ENCODE measurements at regions not wholly inside any gene's neighbourhood (a gene's known extent, or its start where the extent isn't known, plus 50 kb on each side); places are given as distances from the start of the nearest gene placed in this dataset.
A peak's percentile ranks its signal among the peaks of the same experiment; 100 is the strongest.

DNA sequence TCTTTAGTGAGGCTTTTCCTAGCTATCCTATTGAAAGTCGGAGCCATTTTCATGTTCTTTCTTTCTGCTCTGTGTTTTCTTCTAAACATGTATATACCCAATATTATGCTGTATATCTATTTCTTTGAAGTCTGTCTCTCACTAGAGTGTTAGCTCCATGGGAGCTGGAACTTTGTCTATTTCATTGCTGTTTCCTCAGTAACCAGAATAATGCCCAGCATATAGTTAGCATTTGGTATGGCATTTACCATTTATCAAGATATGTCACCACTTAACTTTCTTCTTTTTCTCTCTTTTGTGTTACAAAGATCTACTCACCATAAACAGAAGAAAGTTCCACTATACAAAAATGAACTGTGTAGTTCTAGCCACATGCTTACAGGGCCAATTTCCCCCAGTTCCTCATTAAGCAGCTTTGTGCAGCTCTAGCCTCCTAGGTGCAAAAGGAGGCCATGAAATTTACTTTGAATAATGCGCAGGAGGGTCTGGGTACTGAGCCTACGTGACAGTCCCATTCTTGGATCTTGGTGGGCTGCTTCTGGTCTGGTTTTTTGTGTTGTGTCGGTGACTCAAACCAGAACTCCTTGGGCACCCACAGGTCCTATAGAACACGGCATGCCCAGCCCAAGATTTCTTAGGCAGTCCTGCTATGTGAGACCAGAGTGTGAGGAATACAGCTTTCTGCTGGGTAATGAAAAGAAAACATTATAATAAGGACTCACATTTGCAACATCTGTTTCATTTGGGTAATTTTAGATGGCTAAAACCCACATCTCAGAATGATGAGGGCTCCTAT lies 302.3 kb upstream of the IGFBP7 start:
- TF ChIP-seq, protein P1, sequence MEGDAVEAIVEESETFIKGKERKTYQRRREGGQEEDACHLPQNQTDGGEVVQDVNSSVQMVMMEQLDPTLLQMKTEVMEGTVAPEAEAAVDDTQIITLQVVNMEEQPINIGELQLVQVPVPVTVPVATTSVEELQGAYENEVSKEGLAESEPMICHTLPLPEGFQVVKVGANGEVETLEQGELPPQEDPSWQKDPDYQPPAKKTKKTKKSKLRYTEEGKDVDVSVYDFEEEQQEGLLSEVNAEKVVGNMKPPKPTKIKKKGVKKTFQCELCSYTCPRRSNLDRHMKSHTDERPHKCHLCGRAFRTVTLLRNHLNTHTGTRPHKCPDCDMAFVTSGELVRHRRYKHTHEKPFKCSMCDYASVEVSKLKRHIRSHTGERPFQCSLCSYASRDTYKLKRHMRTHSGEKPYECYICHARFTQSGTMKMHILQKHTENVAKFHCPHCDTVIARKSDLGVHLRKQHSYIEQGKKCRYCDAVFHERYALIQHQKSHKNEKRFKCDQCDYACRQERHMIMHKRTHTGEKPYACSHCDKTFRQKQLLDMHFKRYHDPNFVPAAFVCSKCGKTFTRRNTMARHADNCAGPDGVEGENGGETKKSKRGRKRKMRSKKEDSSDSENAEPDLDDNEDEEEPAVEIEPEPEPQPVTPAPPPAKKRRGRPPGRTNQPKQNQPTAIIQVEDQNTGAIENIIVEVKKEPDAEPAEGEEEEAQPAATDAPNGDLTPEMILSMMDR (IDR thresholded peaks at IDR 0.05; ENCODE audit: insufficient read depth, low read depth, low read length, missing control alignments), result no peak
- no peak overlapping the region for H3K4me3 ChIP-seq (ENCODE audit: low read length)
- no peak for DNase-seq (ENCODE audit: low read depth)

DNA sequence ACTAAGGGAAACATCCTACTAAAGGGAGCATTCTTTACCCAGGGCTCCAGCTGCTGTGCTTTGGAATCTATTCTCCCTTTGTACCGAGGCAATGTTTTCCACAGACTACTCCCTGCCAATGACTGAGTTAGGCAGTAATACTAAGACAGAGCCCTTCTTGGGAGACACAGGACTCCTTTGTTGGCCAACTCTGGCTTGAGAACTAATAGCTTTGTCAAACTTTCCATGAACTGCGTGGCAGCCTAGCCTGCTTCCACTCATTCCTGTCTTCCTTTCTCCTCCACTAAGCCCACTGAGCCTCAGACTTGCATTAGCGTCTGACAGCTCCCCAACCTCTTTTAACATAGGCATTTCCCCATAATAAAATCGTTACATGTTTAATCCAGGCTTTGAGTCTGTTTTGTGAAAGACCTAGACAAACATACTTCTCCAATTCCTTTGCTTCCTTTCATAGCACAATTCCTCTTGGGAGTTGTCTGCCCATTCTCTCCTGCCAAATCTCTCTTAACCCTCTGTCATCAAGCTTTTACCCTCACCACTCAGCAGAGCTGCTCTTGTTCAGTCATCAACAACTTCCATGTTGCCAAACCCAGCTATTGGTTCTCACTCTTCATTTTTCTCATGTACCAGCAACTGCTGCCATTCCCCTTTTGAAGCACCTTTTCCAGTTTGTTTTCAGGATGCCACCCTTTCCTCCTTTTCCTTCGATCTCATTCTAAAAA lies 300.3 kb upstream of the IGFBP7 start:
- TF ChIP-seq, protein P1 (IDR thresholded peaks at IDR 0.05; ENCODE audit: insufficient read depth, low read depth, low read length, missing control alignments), result no peak
- H3K4me3 ChIP-seq (ENCODE audit: low read length), result no peak overlapping the region
- DNase-seq (ENCODE audit: low read depth), result no peak

GRCh38 chr4:57405359-57405758 lies 295.2 kb upstream of the IGFBP7 start:
- peak; percentile 99 for DNase-seq (ENCODE audit: low read depth)
- TF ChIP-seq, protein P1 (IDR thresholded peaks at IDR 0.05; ENCODE audit: insufficient read depth, low read depth, low read length, missing control alignments), result no peak
- no peak overlapping the region for H3K4me3 ChIP-seq (ENCODE audit: low read length)

DNA sequence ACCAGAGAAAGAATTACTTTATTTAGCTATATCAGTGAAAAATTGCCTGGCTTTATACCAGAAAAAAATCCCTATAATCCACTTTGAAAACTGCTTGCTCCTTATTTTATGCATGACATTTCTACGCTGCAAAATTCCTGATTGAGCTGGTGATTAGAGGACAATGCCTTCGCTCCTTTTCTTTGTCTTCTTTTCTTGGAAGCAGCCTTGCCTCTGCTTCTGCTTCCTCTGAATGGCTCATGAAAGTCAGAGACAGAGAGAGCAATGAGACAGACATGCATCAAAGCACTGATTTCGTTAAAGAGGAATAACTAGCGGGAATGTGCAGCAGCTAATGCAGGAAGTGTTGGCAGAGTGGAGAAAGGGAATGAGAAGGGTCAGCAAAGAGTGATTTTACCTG lies 294.3 kb upstream of the IGFBP7 start:
- TF ChIP-seq, protein P1 (IDR thresholded peaks at IDR 0.05; ENCODE audit: insufficient read depth, low read depth, low read length, missing control alignments), result no peak
- no peak overlapping the region for H3K4me3 ChIP-seq (ENCODE audit: low read length)
- DNase-seq (ENCODE audit: low read depth), result no peak

GRCh38 chr4:57403591-57403990 lies 293.4 kb upstream of the IGFBP7 start:
- DNase-seq (ENCODE audit: low read depth), result peak; percentile 54

DNA sequence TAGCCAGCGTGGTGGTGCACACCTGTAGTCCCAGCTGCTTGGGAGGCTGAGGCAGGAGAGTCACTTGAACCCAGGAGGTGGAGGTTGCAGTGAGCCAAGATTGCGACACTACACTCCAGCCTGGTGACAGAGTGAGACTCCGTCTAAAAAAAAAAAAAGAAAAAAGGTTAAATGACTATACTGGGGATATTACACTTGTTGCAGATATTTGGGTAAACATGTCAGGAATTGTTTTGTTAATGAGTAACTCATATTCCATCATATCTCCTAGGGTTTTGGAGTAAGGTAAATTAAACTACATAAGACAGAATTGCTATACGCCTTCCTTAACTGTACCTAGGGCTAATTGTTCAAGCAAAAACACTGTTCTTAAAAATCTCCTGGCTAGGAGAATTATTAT lies 291.4 kb upstream of the IGFBP7 start:
- no peak overlapping the region for H3K4me3 ChIP-seq (ENCODE audit: low read length)
- TF ChIP-seq, protein P1 (IDR thresholded peaks at IDR 0.05; ENCODE audit: insufficient read depth, low read depth, low read length, missing control alignments), result no peak
- peak; percentile 65 for DNase-seq (ENCODE audit: low read depth)

More at GRCh38 chr4:57403591-57403990, 293.4 kb upstream of the IGFBP7 start:
- H3K4me3 ChIP-seq (ENCODE audit: low read length), result no peak overlapping the region
- TF ChIP-seq, protein P1 (IDR thresholded peaks at IDR 0.05; ENCODE audit: insufficient read depth, low read depth, low read length, missing control alignments), result no peak
